ENCODE measurements at regions not wholly inside any gene's neighbourhood (a gene's known extent, or its start where the extent isn't known, plus 50 kb on each side); places are given as distances from the start of the nearest gene placed in this dataset.

DNA sequence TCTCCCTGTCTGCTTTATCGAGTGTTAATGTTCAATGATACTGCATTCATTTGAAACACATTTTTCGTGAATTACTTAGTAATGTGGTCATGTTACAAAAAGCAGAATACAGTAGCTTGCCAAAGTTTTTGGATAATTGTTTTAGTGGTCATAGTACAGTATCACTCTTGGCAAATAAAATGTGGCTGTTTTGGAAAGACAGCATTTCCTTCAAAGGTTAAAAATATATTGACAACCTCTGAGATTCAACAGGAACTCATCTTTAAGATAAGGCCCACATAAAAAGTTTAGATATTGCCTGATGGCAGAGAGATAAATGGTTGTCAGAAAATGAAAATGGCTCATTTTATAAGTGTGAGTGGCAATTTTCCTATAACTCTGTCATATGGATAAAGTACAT is 297.7 kb upstream of the MAN1A1 start:
- intact Hi-C loops (cut with DNase I) = no loop called here
- Histone ChIP-seq H3K4me3 (no peak overlapping the region), H3K36me3 (no peaks in the 10 kb centered on the region), H3K27ac (no peak overlapping the region), H3K9me3 (no peaks in the 10 kb centered on the region), H3K4me1 (peaks cover 0 to 9% (median 7%) of the 10 kb centered on the region in 4 donors), H3K27me3 (no peaks in the 10 kb centered on the region)
- 83 to 90% methylated on average over 2 of the region's 2 CpGs for WGBS, 2 donors
- no peak for DNase-seq
- TF ChIP-seq, protein P1, sequence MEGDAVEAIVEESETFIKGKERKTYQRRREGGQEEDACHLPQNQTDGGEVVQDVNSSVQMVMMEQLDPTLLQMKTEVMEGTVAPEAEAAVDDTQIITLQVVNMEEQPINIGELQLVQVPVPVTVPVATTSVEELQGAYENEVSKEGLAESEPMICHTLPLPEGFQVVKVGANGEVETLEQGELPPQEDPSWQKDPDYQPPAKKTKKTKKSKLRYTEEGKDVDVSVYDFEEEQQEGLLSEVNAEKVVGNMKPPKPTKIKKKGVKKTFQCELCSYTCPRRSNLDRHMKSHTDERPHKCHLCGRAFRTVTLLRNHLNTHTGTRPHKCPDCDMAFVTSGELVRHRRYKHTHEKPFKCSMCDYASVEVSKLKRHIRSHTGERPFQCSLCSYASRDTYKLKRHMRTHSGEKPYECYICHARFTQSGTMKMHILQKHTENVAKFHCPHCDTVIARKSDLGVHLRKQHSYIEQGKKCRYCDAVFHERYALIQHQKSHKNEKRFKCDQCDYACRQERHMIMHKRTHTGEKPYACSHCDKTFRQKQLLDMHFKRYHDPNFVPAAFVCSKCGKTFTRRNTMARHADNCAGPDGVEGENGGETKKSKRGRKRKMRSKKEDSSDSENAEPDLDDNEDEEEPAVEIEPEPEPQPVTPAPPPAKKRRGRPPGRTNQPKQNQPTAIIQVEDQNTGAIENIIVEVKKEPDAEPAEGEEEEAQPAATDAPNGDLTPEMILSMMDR (IDR thresholded peaks at IDR 0.05) = no peak
- no peak for TF ChIP-seq POLR2AphosphoS5 (IDR thresholded peaks at IDR 0.05)
- no peak for TF ChIP-seq POLR2A (IDR thresholded peaks at IDR 0.05)

DNA sequence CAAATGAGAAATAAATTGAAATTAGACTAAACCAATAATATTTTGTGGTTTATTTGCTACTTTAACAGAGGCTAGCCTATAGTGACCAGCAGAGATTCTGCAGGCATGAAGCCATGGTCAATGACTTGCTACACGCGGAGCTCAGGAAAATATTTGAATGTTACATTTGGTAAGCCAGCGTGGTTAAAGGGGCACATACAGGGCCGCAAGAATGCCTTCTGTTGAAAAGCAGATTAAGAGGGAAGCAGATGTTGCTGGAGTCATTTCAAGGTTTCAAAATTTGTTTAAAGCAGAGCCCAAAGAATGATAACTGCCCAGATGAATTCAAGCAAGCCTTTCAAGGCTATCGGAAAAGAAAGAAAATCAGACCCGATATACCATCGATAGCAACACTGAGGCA is 294.3 kb upstream of the MAN1A1 start:
- TF ChIP-seq POLR2AphosphoS5 (IDR thresholded peaks at IDR 0.05) = no peak
- TF ChIP-seq, protein P1 (IDR thresholded peaks at IDR 0.05) = no peak
- TF ChIP-seq POLR2A (IDR thresholded peaks at IDR 0.05) = no peak
- no peak for TF ChIP-seq EP300 (IDR thresholded peaks at IDR 0.05)
- Histone ChIP-seq H3K27ac (no peak overlapping the region), H3K36me3 (no peaks in the 10 kb centered on the region), H3K4me3 (no peak overlapping the region), H3K9me3 (no peaks in the 10 kb centered on the region), H3K4me1 (peaks cover 0 to 9% (median 7%) of the 10 kb centered on the region in 4 donors), H3K27me3 (no peaks in the 10 kb centered on the region)
- DNase-seq = no peak
- 88 to 92% methylated on average over 7 of the region's 7 CpGs for WGBS, 2 donors
- intact Hi-C loops (cut with DNase I) = no loop called here

DNA sequence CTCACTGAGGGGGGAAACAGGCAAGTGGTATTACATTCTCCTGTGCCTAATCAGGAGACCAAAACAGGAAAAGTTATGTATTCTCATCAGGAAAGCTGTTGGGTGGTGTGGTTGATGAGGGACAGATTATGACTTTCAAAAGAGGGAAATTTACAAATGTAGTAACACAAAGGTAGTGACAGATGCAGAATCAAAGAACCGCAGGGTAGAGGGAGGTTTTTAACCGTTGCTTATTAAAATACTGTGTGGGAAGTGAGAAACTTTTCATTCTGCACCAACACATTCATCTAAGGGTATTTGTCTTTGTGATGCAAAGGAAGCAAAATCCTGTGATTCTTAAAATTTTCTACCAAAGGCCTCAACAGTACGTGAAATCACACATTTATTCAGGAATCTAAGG is 288.2 kb upstream of the MAN1A1 start:
- TF ChIP-seq POLR2AphosphoS5 (IDR thresholded peaks at IDR 0.05) = no peak
- TF ChIP-seq, protein P1 (IDR thresholded peaks at IDR 0.05) = no peak
- TF ChIP-seq EP300 (IDR thresholded peaks at IDR 0.05) = no peak
- TF ChIP-seq POLR2A (IDR thresholded peaks at IDR 0.05) = no peak
- no peak overlapping the region for H3K4me3 ChIP-seq
- no peaks in the 10 kb centered on the region for H3K27me3 ChIP-seq
- no peaks in the 10 kb centered on the region for H3K36me3 ChIP-seq
- DNase-seq = no peak
- no peak overlapping the region for H3K27ac ChIP-seq
- peaks cover 0 to 6% (median 0%) of the 10 kb centered on the region in 4 donors for H3K4me1 ChIP-seq
- intact Hi-C loops (cut with DNase I) = no loop called here
- H3K9me3 ChIP-seq = no peaks in the 10 kb centered on the region
- 46 to 82% methylated on average over 3 of the region's 3 CpGs for WGBS, 2 donors

DNA sequence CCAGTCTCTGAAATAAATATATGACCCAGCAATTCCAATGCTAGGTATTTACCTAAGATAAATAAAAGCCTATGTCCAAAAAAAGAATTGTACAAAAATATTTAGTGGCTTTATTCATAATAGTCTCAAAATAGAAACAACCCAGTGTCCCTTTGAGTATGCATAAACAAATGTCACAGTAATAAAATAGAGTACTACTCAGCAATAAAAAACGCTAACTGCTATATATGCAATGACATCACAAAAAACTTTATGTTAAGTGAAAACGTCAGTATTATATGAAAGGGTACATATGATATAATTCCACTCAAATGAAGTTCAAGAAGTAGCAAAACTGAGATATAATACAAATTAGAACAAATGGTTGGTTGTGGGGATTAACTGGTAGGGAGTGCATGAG is 286.5 kb upstream of the MAN1A1 start:
- H3K4me1 ChIP-seq = peaks cover 0 to 6% (median 0%) of the 10 kb centered on the region in 4 donors
- no peaks in the 10 kb centered on the region for H3K36me3 ChIP-seq
- no peaks in the 10 kb centered on the region for H3K9me3 ChIP-seq
- no peak for DNase-seq
- no peak overlapping the region for H3K27ac ChIP-seq
- 24 to 68% methylated on average over 2 of the region's 2 CpGs for WGBS, 2 donors
- intact Hi-C loops (cut with DNase I) = no loop called here
- H3K27me3 ChIP-seq = no peaks in the 10 kb centered on the region
- TF ChIP-seq POLR2AphosphoS5 (IDR thresholded peaks at IDR 0.05) (no peak), POLR2A (IDR thresholded peaks at IDR 0.05) (no peak), EP300 (IDR thresholded peaks at IDR 0.05) (no peak)
- TF ChIP-seq, protein P1 (IDR thresholded peaks at IDR 0.05) = no peak
- no peak overlapping the region for H3K4me3 ChIP-seq

DNA sequence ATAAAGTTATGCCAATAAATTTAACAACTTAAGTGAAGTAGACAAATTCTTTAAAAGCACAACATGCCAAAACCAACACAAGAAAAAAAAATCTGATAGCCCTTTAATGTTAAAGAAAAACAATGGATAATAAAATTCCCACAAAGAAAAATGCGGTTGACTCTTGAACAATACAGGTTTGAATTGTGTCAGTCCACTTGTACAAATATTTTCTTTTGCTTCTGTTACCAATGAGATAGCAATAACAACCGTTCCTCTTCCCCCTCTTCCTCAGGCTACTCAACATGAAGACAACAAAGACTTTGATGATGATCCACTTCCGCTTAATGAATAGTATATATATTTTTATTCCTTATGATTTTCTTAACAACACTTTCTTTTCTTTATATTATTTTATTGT is 283.9 kb upstream of the MAN1A1 start:
- TF ChIP-seq, protein P1 (IDR thresholded peaks at IDR 0.05) = no peak
- TF ChIP-seq POLR2AphosphoS5 (IDR thresholded peaks at IDR 0.05) (no peak), EP300 (IDR thresholded peaks at IDR 0.05) (no peak), POLR2A (IDR thresholded peaks at IDR 0.05) (no peak)
- intact Hi-C loops (cut with DNase I) = no loop called here
- WGBS, 2 donors = 54 to 58% methylated on average over 3 of the region's 3 CpGs
- no peak overlapping the region for H3K27ac ChIP-seq
- no peaks in the 10 kb centered on the region for H3K9me3 ChIP-seq
- H3K4me3 ChIP-seq = no peak overlapping the region
- H3K4me1 ChIP-seq = peaks cover 0 to 6% (median 0%) of the 10 kb centered on the region in 4 donors
- DNase-seq = no peak
- H3K36me3 ChIP-seq = no peaks in the 10 kb centered on the region
- H3K27me3 ChIP-seq = no peaks in the 10 kb centered on the region

Data from sigmoid colon (tissue), 6 donors.